PC-3 (cell line): ENCODE measurements at regions not wholly inside any gene's neighbourhood (a gene's known extent, or its start where the extent isn't known, plus 50 kb on each side); places are given as distances from the start of the nearest gene placed in this dataset.

Source experiments
- ATAC-seq: fragments of 200-7000 bp; cut with Tn5 transposase; 2 replicates; pipeline ENCODE4 v1.9.1; 2020; ENCODE audit warnings: mild to moderate bottlenecking, moderate library complexity
- BruUV-seq: library from RNA; stranded (reverse); fragments of 400-500 nt; replicated peaks from 2 replicates; lab custom pipeline; 2021; lab: Mats Ljungman, UMichigan
- CTCF ChIA-PET: fragments of 300-600 bp; sonication (Branson Sonifier 250); formaldehyde crosslinking; loops from one replicate; lab custom pipeline; 2022; ENCODE audit warnings: antibody characterized with exemption; lab: Charles Lee
- POLR2A ChIA-PET: fragments of 300-600 bp; sonication (Branson Sonifier 250); formaldehyde crosslinking; loops from one replicate; lab custom pipeline; 2022; ENCODE audit warnings: antibody characterized with exemption; ENCODE audit not compliant: unreplicated experiment; lab: Charles Lee
- DNase-seq: peaks from one replicate; pipeline ENCODE4 v3.0.0-alpha.2; 2015
- H2AFZ ChIP-seq: fragments of 300-600 bp; sonication (generic); 2 replicates; pipeline ENCODE4 v1.6.0; 2016; ENCODE audit warnings: antibody characterized with exemption, low read length
- H3F3A ChIP-seq: fragments of 300-600 bp; sonication (generic); one replicate; pipeline ENCODE4 v1.6.0; 2017; ENCODE audit warnings: antibody characterized with exemption, low read length, control low read depth, mild to moderate bottlenecking; ENCODE audit not compliant: unreplicated experiment
- H3K27ac ChIP-seq: fragments of 300-600 bp; sonication (generic); 2 replicates; pipeline ENCODE4 v1.5.1; 2016; ENCODE audit warnings: mild to moderate bottlenecking, low read length
- H3K27me3 ChIP-seq: fragments of 300-600 bp; sonication (generic); 2 replicates; pipeline ENCODE4 v1.6.1; 2016; ENCODE audit warnings: low read length, mixed read lengths
- H3K36me3 ChIP-seq: fragments of 300-600 bp; sonication (generic); 2 replicates; pipeline ENCODE4 v1.6.1; 2016; ENCODE audit warnings: low read depth, mixed run types, low read length, mixed read lengths
- H3K4me1 ChIP-seq: fragments of 300-600 bp; sonication (generic); 2 replicates; pipeline ENCODE4 v1.5.1; 2016; ENCODE audit warnings: low read length; ENCODE audit not compliant: insufficient read depth
- H3K4me2 ChIP-seq: fragments of 300-600 bp; sonication (generic); 2 replicates; pipeline ENCODE4 v1.6.0; 2016; ENCODE audit warnings: low read length
- H3K4me3 ChIP-seq: fragments of 300-600 bp; sonication (generic); 2 replicates; pipeline ENCODE4 v1.5.1; 2016; ENCODE audit warnings: mild to moderate bottlenecking, low read length, mixed read lengths
- H3K79me2 ChIP-seq: fragments of 300-600 bp; sonication (generic); 2 replicates; pipeline ENCODE4 v1.6.1; 2017; ENCODE audit warnings: low read length, mixed read lengths
- H3K9ac ChIP-seq: fragments of 300-600 bp; sonication (generic); 2 replicates; pipeline ENCODE4 v1.6.0; 2016; ENCODE audit warnings: mild to moderate bottlenecking, low read length
- H3K9me2 ChIP-seq: fragments of 300-600 bp; sonication (generic); replicated peaks from 2 replicates; pipeline ENCODE4 v1.6.1; 2016; ENCODE audit warnings: mixed run types, low read length, mixed read lengths
- H3K9me3 ChIP-seq: fragments of 300-600 bp; sonication (generic); 2 replicates; pipeline ENCODE4 v1.6.1; 2016; ENCODE audit warnings: low read length, mixed read lengths
- H4K20me1 ChIP-seq: fragments of 300-600 bp; sonication (generic); 2 replicates; pipeline ENCODE4 v1.6.1; 2016; ENCODE audit warnings: low read length, mixed read lengths
- EZH2 ChIP-seq: fragments of 300-600 bp; sonication (generic); IDR thresholded peaks from one replicate; pipeline ENCODE4 v1.6.1; 2017; ENCODE audit warnings: antibody characterized with exemption, mild to moderate bottlenecking, low read length; ENCODE audit not compliant: unreplicated experiment
- EZH2phosphoT487 ChIP-seq: fragments of 300-600 bp; sonication (generic); IDR thresholded peaks from 2 replicates; pipeline ENCODE4 v1.6.1; 2018; ENCODE audit warnings: mild to moderate bottlenecking, antibody characterized with exemption, low read length, borderline replicate concordance
- intact Hi-C: fragments of 100-400 bp; cut with micrococcal nuclease; formaldehyde crosslinking; loops from 2 replicates; pipeline ENCODE4 v1.9.0; 2023
- TF ChIP-seq, protein P1 (sequence below): fragments of 300-600 bp; sonication (generic); conservative IDR thresholded peaks from 2 replicates; pipeline ENCODE4 v1.5.1; 2017; ENCODE audit warnings: antibody characterized with exemption, low read depth, mild to moderate bottlenecking, low read length

DNA sequence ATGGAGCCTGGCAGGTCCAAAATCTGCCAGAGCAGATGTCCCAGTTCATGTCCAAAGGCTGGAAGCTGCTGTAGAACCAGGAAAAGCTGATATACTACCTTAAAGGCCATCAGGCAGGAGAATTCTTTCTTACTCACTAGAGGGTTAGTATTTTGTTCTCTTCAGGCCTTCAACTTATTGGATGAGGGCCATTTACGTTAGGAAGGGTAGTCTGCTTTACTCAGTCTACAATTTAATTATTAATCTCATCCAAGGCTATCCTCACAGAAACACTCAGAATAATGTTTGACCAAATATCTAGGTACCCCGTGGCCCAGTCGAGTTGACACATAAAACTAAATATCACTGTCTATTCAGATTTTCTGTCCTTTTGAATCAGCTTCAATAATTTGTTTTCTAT, 437.4 kb downstream of the TLE4 start:
- BruUV-seq = no TSS peak
- peaks cover 4% of the 10 kb centered on the region; the same call in 1 of the 2 replicates for H3K4me1 ChIP-seq

DNA sequence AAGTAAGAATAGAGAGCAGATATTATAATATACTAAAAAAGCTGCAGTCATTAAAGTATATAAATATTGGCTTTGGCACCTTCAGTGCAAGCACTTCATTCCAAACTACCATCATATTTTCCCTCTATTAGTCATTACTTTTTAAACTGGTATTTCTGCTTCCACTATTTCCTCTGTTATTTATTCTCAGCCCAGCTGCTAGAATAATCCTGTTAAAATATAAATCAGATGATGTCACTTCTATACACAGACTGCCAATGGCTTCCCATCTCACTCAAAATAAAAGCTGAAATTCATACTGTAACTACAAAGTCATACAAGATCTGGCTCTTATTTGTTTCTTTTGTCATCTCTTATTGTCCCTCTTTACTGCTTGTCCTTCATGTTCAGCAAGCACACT, 432.9 kb downstream of the TLE4 start:
- no TSS peak for BruUV-seq
- no peaks in the 10 kb centered on the region for H3K79me2 ChIP-seq
- H3F3A ChIP-seq = no peaks in the 10 kb centered on the region
- H3K9me3 ChIP-seq = no peaks in the 10 kb centered on the region
- ATAC-seq (no peak), DNase-seq (peak; percentile 52)
- no peak overlapping the region for H3K4me2 ChIP-seq
- no peak overlapping the region for H2AFZ ChIP-seq
- CTCF ChIA-PET = no interaction called here
- no peak for TF ChIP-seq EZH2phosphoT487
- TF ChIP-seq, protein P1, sequence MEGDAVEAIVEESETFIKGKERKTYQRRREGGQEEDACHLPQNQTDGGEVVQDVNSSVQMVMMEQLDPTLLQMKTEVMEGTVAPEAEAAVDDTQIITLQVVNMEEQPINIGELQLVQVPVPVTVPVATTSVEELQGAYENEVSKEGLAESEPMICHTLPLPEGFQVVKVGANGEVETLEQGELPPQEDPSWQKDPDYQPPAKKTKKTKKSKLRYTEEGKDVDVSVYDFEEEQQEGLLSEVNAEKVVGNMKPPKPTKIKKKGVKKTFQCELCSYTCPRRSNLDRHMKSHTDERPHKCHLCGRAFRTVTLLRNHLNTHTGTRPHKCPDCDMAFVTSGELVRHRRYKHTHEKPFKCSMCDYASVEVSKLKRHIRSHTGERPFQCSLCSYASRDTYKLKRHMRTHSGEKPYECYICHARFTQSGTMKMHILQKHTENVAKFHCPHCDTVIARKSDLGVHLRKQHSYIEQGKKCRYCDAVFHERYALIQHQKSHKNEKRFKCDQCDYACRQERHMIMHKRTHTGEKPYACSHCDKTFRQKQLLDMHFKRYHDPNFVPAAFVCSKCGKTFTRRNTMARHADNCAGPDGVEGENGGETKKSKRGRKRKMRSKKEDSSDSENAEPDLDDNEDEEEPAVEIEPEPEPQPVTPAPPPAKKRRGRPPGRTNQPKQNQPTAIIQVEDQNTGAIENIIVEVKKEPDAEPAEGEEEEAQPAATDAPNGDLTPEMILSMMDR = no peak
- intact Hi-C loops = no loop called here
- no peak overlapping the region for H3K9ac ChIP-seq
- H3K4me3 ChIP-seq = no peak overlapping the region
- no peak overlapping the region for H3K27ac ChIP-seq
- no peaks in the 10 kb centered on the region for H3K27me3 ChIP-seq
- POLR2A ChIA-PET = no interaction called here
- no peaks in the 10 kb centered on the region for H3K36me3 ChIP-seq
- H4K20me1 ChIP-seq = no peaks in the 10 kb centered on the region
- H3K4me1 ChIP-seq = peaks cover 4% of the 10 kb centered on the region; the same call in 1 of the 2 replicates
- H3K9me2 ChIP-seq = no peaks in the 10 kb centered on the region

More for the DNA sequence above, 437.4 kb downstream of the TLE4 start:
- no peaks in the 10 kb centered on the region for H3K79me2 ChIP-seq
- H3K27ac ChIP-seq = no peak overlapping the region
- no peak overlapping the region for H3K4me3 ChIP-seq
- no peaks in the 10 kb centered on the region for H4K20me1 ChIP-seq
- no peak for DNase-seq
- POLR2A ChIA-PET = no interaction called here
- no peak overlapping the region for H2AFZ ChIP-seq
- no peaks in the 10 kb centered on the region for H3F3A ChIP-seq
- no peaks in the 10 kb centered on the region for H3K9me3 ChIP-seq
- intact Hi-C loops = no loop called here
- TF ChIP-seq, protein P1 = no peak
- no peak for TF ChIP-seq EZH2
- no peak for TF ChIP-seq EZH2phosphoT487
- H3K9me2 ChIP-seq = no peaks in the 10 kb centered on the region
- CTCF ChIA-PET = no interaction called here
- H3K36me3 ChIP-seq = no peaks in the 10 kb centered on the region
- H3K9ac ChIP-seq = no peak overlapping the region
- ATAC-seq = no peak
- no peak overlapping the region for H3K4me2 ChIP-seq
- no peaks in the 10 kb centered on the region for H3K27me3 ChIP-seq

DNA sequence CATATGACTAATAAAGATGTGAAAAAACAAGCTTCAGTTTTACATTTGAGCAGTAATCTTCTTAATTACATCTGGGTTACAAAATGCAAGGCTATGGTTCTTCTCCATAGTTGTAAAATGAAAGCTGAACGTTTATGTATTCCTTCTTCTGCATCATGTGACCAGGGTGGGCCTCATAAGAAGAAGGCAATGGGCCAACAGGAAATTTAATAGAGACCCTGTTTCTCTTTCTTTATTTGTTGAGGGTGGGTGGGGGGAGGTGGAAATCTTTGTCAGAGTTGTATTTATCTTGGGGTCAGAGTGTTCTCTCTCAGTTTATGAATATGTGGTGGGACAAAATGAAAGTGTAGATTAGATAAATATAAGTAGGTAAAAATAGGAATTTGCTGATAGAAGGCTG, 418.8 kb downstream of the TLE4 start:
- no peaks in the 10 kb centered on the region for H3K36me3 ChIP-seq
- H3K27ac ChIP-seq = no peak overlapping the region
- POLR2A ChIA-PET = no interaction called here
- DNase-seq (no peak), ATAC-seq (no peak)
- intact Hi-C loops = no loop called here
- H3K79me2 ChIP-seq = no peaks in the 10 kb centered on the region
- H3K9me2 ChIP-seq = no peaks in the 10 kb centered on the region
- no peak overlapping the region for H3K4me3 ChIP-seq
- no peaks in the 10 kb centered on the region for H3K4me1 ChIP-seq
- H3K4me2 ChIP-seq = no peak overlapping the region
- H2AFZ ChIP-seq = no peak overlapping the region
- TF ChIP-seq EZH2phosphoT487 = no peak
- TF ChIP-seq, protein P1 = no peak
- TF ChIP-seq EZH2 = no peak
- H3K9me3 ChIP-seq = no peaks in the 10 kb centered on the region
- no peaks in the 10 kb centered on the region for H3F3A ChIP-seq
- no peak overlapping the region for H3K9ac ChIP-seq
- BruUV-seq = no TSS peak
- CTCF ChIA-PET = no interaction called here
- no peaks in the 10 kb centered on the region for H3K27me3 ChIP-seq
- no peaks in the 10 kb centered on the region for H4K20me1 ChIP-seq
